ENCODE measurements at regions not wholly inside any gene's neighbourhood (a gene's known extent, or its start where the extent isn't known, plus 50 kb on each side); places are given as distances from the start of the nearest gene placed in this dataset.

DNA sequence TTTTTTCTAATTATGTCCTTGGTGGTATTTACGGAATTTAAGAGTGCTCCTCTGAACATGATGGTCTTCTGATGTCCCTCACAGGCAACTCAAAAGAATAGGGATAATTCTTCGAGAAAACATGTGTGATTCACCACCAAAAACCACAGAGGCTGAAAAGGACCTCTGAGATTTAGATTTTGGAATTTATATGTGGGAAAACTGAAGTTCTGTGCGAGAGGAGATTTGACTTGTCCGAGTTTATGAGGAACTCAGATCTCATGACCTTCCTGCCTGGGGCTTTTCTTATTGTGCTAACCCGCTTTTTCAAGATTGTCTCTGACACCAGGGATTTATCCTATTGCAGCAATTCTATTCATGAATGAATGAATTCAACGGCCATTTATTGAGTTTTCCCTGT, 142.4 kb downstream of the FAM43A start:
- no peak overlapping the region for H3K4me3 ChIP-seq (ENCODE audit: low read depth, low read length)
- TF ChIP-seq, protein P1, sequence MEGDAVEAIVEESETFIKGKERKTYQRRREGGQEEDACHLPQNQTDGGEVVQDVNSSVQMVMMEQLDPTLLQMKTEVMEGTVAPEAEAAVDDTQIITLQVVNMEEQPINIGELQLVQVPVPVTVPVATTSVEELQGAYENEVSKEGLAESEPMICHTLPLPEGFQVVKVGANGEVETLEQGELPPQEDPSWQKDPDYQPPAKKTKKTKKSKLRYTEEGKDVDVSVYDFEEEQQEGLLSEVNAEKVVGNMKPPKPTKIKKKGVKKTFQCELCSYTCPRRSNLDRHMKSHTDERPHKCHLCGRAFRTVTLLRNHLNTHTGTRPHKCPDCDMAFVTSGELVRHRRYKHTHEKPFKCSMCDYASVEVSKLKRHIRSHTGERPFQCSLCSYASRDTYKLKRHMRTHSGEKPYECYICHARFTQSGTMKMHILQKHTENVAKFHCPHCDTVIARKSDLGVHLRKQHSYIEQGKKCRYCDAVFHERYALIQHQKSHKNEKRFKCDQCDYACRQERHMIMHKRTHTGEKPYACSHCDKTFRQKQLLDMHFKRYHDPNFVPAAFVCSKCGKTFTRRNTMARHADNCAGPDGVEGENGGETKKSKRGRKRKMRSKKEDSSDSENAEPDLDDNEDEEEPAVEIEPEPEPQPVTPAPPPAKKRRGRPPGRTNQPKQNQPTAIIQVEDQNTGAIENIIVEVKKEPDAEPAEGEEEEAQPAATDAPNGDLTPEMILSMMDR (IDR thresholded peaks at IDR 0.05; ENCODE audit: low read depth, low read length), result no peak

DNA sequence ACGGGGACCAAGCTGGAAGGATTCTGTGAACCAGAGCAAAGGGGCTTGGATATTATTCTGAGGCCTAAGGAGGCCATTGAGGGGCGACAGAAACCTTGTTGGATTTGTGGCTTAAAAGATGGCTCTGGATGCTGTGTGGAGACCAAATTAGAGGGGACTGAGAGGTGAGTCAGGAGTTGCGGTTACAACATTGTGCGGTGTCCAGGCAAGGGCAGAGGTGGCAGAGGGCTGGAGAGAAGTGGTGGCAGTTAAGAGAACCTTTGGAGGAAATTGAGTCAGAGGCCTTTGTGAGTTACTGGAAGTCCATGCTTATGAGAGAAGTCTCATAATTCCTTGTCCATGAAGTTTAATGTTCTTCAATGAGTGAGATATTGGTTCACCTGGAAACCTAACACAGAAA, 143.2 kb downstream of the FAM43A start:
- TF ChIP-seq, protein P1 (IDR thresholded peaks at IDR 0.05; ENCODE audit: low read depth, low read length), result no peak

DNA sequence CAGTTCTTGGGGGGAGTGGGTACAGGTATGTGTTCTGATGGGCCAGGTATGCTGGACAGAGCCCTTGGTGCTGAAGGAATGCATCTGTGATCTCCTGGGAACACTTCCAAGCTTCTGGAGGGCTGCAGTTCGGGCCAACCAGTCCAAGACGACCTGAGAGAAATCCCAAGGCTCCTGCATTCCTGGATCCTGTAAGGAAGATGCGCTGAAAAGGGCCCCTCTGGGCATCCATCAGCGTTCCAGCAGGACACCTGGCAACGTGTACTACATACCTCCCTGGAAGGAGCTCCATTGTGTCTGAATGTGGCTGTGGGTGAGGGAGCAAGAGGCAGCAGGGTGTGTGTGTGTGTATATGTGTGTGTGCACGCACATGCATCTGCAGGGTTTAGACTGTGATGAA, 144.7 kb downstream of the FAM43A start:
- no peak overlapping the region for H3K4me3 ChIP-seq (ENCODE audit: low read depth, low read length)
- TF ChIP-seq, protein P1 (IDR thresholded peaks at IDR 0.05; ENCODE audit: low read depth, low read length), result no peak

More for the DNA sequence above, 143.2 kb downstream of the FAM43A start:
- H3K4me3 ChIP-seq (ENCODE audit: low read depth, low read length), result no peak overlapping the region

DNA sequence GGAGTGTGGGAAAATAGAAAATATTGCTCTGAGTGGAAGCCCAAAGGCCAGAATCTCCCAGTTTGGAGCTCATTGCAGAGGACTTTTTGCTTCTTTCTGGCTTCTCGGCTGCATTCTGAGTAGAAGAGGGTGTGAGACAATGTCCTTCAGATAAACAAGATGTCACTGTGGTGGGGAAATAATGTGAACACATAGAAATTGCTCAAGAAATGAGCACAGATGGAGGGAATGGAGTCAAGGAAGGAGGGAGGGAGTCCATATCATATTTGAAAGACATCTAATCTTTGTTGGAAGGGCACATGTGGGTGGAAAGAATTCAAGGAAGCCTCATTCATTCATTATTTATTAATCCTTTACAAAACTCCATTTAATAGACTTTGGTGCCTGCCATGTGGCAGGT, 145.3 kb downstream of the FAM43A start:
- TF ChIP-seq, protein P1 (IDR thresholded peaks at IDR 0.05; ENCODE audit: low read depth, low read length), result no peak
- no peak overlapping the region for H3K4me3 ChIP-seq (ENCODE audit: low read depth, low read length)

DNA sequence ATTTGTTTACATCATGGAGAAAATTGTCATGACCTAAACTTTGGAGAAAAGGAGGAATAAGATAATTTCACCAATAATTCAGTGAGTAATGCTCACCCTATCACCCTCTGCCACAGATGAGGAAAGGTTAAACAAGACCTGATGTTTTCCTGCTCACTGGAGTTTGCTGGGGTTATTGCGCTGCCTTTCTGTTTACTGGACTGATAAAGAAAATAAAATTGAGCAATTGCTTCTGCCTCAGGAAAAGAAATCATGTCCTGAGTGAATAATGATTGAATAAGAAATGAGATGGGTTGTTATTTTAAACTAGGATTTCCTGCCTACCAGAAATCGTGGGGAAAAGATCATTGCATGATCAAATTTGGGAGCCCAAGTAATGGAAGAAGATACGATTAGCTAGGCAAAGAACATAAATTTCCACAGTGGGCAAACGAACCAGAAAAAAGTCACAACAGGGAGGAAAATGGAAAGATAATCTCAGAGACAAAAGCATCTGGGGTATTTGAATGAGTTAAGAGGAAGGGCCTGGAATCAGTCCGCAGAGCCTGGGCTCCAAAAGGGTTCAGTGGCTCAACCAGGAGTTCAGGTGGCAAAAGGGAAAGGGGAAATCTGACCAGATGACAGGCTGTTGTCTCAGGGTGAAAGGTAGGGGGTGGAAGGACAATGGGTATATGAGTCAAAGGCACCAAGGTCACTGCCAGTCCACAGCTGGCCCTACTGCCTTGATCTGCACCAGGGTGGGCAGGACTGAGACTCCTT, 146.8 kb downstream of the FAM43A start:
- TF ChIP-seq, protein P1 (IDR thresholded peaks at IDR 0.05; ENCODE audit: low read depth, low read length), result no peak
- no peak overlapping the region for H3K4me3 ChIP-seq (ENCODE audit: low read depth, low read length)

DNA sequence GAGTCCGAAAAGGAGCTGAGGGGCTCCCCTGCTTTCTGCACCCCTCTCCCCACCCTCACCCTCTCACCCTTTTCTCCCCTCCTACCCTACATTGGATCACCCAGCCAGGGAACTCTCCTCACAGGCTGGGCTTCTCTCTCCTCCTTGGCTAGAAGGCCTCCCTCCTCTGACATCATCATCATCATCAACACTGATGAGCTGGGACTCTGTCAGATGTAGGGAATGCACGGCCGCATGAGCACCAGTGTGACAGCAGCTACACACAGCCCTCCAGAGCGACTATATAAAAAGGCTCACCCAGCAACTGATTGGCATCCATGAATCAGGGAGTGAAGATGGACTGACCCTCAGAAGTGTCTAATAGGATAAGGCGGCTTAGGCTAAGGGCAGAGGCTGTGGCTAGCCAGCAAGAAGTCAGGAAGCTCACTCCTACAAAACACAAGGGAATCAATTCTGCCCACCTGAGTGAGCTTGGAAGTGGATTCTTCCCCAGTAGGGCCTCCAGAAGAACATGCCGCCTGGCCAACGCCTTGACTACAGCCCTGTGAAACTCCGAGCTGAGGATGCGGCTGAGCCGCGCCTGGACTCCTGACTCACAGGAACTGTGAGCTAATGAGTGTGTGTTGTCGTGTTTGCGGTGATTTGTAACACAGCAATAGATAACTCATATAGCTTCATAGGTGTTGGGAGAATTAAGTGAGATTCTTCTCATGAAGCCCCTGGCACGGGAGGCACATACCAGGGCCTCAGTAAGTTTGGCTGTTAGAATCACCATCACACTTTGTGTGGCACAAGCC, 147.6 kb downstream of the FAM43A start:
- TF ChIP-seq, protein P1 (IDR thresholded peaks at IDR 0.05; ENCODE audit: low read depth, low read length), result no peak
- H3K4me3 ChIP-seq (ENCODE audit: low read depth, low read length), result no peak overlapping the region

DNA sequence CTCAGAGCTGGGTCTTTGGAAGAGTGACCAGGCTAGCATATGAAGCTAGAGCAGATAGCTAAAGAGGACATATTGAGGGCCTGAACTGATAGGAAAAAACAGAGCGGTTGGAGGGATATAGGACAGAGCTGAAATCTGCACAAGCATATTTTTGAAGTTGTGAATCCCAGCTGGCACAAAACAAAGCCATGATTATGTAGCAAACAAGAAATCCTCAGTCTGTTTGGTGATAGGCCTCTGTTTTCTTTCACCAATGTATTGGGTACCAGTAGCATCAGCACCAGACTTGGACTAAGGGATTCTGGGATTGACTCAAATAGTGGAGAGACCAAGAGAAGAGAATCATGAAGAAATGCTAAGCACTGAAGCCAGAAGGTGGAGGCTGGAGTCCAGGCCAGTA, 151.0 kb downstream of the FAM43A start:
- TF ChIP-seq, protein P1 (IDR thresholded peaks at IDR 0.05; ENCODE audit: low read depth, low read length), result no peak
- H3K4me3 ChIP-seq (ENCODE audit: low read depth, low read length), result no peak overlapping the region
